Hindlimb muscle (tissue), 1 donor: ENCODE measurements at regions not wholly inside any gene's neighbourhood (a gene's known extent, or its start where the extent isn't known, plus 50 kb on each side); places are given as distances from the start of the nearest gene placed in this dataset.

Experiments
- DNase-seq: peaks from one replicate; pipeline ENCODE4 v3.0.0-alpha.2; 2013

GRCh38 chr9:95756101-95756500 lies 119.4 kb upstream of the ERCC6L2 start:
- no peak for DNase-seq

- DNase-seq: no peak
Observed at GRCh38 chr9:95755421-95755730, 120.1 kb upstream of the ERCC6L2 start.

GRCh38 chr9:95754533-95755420 lies 120.7 kb upstream of the ERCC6L2 start:
- DNase-seq: no peak

GRCh38 chr9:95753762-95754465 lies 121.6 kb upstream of the ERCC6L2 start:
- DNase-seq: peak; percentile 39

- no peak for DNase-seq
Observed at GRCh38 chr9:95752129-95752731, 123.3 kb upstream of the ERCC6L2 start.

- no peak for DNase-seq
Observed at GRCh38 chr9:95751520-95751790, 124.0 kb upstream of the ERCC6L2 start.

- DNase-seq: no peak
Observed at GRCh38 chr9:95750725-95751519, 124.6 kb upstream of the ERCC6L2 start.

- no peak for DNase-seq
Observed at GRCh38 chr9:95749493-95749892, 126.0 kb upstream of the ERCC6L2 start.

- DNase-seq: no peak
Observed at GRCh38 chr9:95746408-95747180, 128.9 kb upstream of the ERCC6L2 start.

- no peak for DNase-seq
Observed at GRCh38 chr9:95742821-95743220, 132.7 kb upstream of the ERCC6L2 start.

GRCh38 chr9:95741631-95742030 lies 133.9 kb upstream of the ERCC6L2 start:
- no peak for DNase-seq

GRCh38 chr9:95740217-95741004 lies 135.1 kb upstream of the ERCC6L2 start:
- no peak for DNase-seq

- no peak for DNase-seq
Observed at GRCh38 chr9:95738438-95738837, 137.1 kb upstream of the ERCC6L2 start.

GRCh38 chr9:95736891-95737522 lies 138.5 kb upstream of the ERCC6L2 start:
- no peak for DNase-seq

- DNase-seq: no peak
Observed at GRCh38 chr9:95736370-95736769, 139.1 kb upstream of the ERCC6L2 start.

- DNase-seq: no peak
Observed at GRCh38 chr9:95735701-95736100, 139.8 kb upstream of the ERCC6L2 start.

- no peak for DNase-seq
Observed at GRCh38 chr9:95733741-95734666, 141.5 kb upstream of the ERCC6L2 start.

- DNase-seq: no peak
Observed at GRCh38 chr9:95732802-95733688, 142.4 kb upstream of the ERCC6L2 start.

- no peak for DNase-seq
Observed at GRCh38 chr9:95731876-95732275, 143.6 kb upstream of the ERCC6L2 start.
